ENCODE measurements at regions not wholly inside any gene's neighbourhood (a gene's known extent, or its start where the extent isn't known, plus 50 kb on each side); places are given as distances from the start of the nearest gene placed in this dataset.

- H3K27ac Mint-ChIP-seq = no peak overlapping the region
- H3K4me3 Mint-ChIP-seq = no peak overlapping the region
- H3K4me1 Mint-ChIP-seq = peaks cover 0 to 2% of the 10 kb centered on the region in 2 donors
- H3K9me3 Mint-ChIP-seq = peaks cover 0 to 10% (median 1%) of the 10 kb centered on the region in 6 donors
- H3K36me3 Mint-ChIP-seq = no peaks in the 10 kb centered on the region
- peaks cover 0 to 2% (median 0%) of the 10 kb centered on the region in 3 donors for H3K27me3 Mint-ChIP-seq (ENCODE audit: low read depth in 3 of 3)
- no peak for DNase-seq
Measured at GRCh38 chr5:125393221-125393815, 646.9 kb upstream of the ZNF608 start.

- Mint-ChIP-seq H3K4me3 (no peak overlapping the region), H3K27ac (no peak overlapping the region), H3K36me3 (no peaks in the 10 kb centered on the region), H3K27me3 (ENCODE audit: low read depth in 3 of 3) (peaks cover 0 to 2% (median 0%) of the 10 kb centered on the region in 3 donors), H3K4me1 (peaks cover 0 to 2% of the 10 kb centered on the region in 2 donors), H3K9me3 (peaks cover 0 to 10% (median 1%) of the 10 kb centered on the region in 6 donors)
- no peak for DNase-seq
Measured at GRCh38 chr5:125394661-125395280, 648.3 kb upstream of the ZNF608 start.

- Mint-ChIP-seq H3K36me3 (no peaks in the 10 kb centered on the region), H3K4me1 (peaks cover 0 to 2% of the 10 kb centered on the region in 2 donors), H3K27ac (no peak overlapping the region), H3K27me3 (ENCODE audit: low read depth in 3 of 3) (no peaks in the 10 kb centered on the region), H3K4me3 (no peak overlapping the region), H3K9me3 (peaks cover 0 to 10% (median 1%) of the 10 kb centered on the region in 6 donors)
- DNase-seq = no peak
Measured at GRCh38 chr5:125396462-125396861, 650.0 kb upstream of the ZNF608 start.

- H3K9me3 Mint-ChIP-seq = peaks cover 0 to 10% (median 1%) of the 10 kb centered on the region in 6 donors
- no peak for DNase-seq
- H3K4me1 Mint-ChIP-seq = peaks cover 0 to 2% of the 10 kb centered on the region in 2 donors
- no peaks in the 10 kb centered on the region for H3K36me3 Mint-ChIP-seq
- H3K27me3 Mint-ChIP-seq (ENCODE audit: low read depth in 3 of 3) = peaks cover 0 to under 1% (median 0%) of the 10 kb centered on the region in 3 donors
- H3K27ac Mint-ChIP-seq = no peak overlapping the region
- H3K4me3 Mint-ChIP-seq = no peak overlapping the region
Measured at GRCh38 chr5:125398466-125398865, 652.0 kb upstream of the ZNF608 start.

- H3K27me3 Mint-ChIP-seq (ENCODE audit: low read depth in 3 of 3) = peaks cover 0 to 2% (median 0%) of the 10 kb centered on the region in 3 donors
- DNase-seq = no peak
- no peaks in the 10 kb centered on the region for H3K4me1 Mint-ChIP-seq
- peaks cover 0 to 5% (median 1%) of the 10 kb centered on the region in 6 donors for H3K9me3 Mint-ChIP-seq
- H3K36me3 Mint-ChIP-seq = no peaks in the 10 kb centered on the region
- no peak overlapping the region for H3K27ac Mint-ChIP-seq
- H3K4me3 Mint-ChIP-seq = no peak overlapping the region
Measured at GRCh38 chr5:125399885-125400284, 653.4 kb upstream of the ZNF608 start.

- Mint-ChIP-seq H3K9me3 (peaks cover 0 to 5% (median 0%) of the 10 kb centered on the region in 6 donors), H3K27me3 (ENCODE audit: low read depth in 3 of 3) (peaks cover 0 to 2% (median 0%) of the 10 kb centered on the region in 3 donors), H3K4me1 (no peaks in the 10 kb centered on the region), H3K36me3 (no peaks in the 10 kb centered on the region), H3K27ac (no peak overlapping the region), H3K4me3 (no peak overlapping the region)
- no peak for DNase-seq
Measured at GRCh38 chr5:125401724-125402622, 655.5 kb upstream of the ZNF608 start.

GRCh38 chr5:125402787-125403186, 656.3 kb upstream of the ZNF608 start:
- Mint-ChIP-seq H3K27ac (no peak overlapping the region), H3K9me3 (peaks cover 0 to 9% (median 0%) of the 10 kb centered on the region in 6 donors), H3K4me3 (no peak overlapping the region), H3K27me3 (ENCODE audit: low read depth in 3 of 3) (peaks cover 0 to 2% (median 0%) of the 10 kb centered on the region in 3 donors), H3K36me3 (no peaks in the 10 kb centered on the region), H3K4me1 (no peaks in the 10 kb centered on the region)
- no peak for DNase-seq

- Mint-ChIP-seq H3K4me1 (peaks cover 0 to 7% of the 10 kb centered on the region in 2 donors), H3K27ac (no peak overlapping the region), H3K9me3 (peaks cover 0 to 9% (median 0%) of the 10 kb centered on the region in 6 donors), H3K36me3 (no peaks in the 10 kb centered on the region), H3K27me3 (ENCODE audit: low read depth in 3 of 3) (peaks cover 0 to 2% (median 0%) of the 10 kb centered on the region in 3 donors), H3K4me3 (no peak overlapping the region)
- DNase-seq = no peak
Measured at GRCh38 chr5:125404056-125404455, 657.6 kb upstream of the ZNF608 start.

- Mint-ChIP-seq H3K9me3 (peaks cover 0 to 4% (median 0%) of the 10 kb centered on the region in 6 donors), H3K4me1 (peaks cover 0 to 7% of the 10 kb centered on the region in 2 donors), H3K27ac (no peak overlapping the region), H3K27me3 (ENCODE audit: low read depth in 3 of 3) (no peaks in the 10 kb centered on the region), H3K4me3 (no peak overlapping the region), H3K36me3 (no peaks in the 10 kb centered on the region)
- no peak for DNase-seq
Measured at GRCh38 chr5:125408448-125409233, 662.2 kb upstream of the ZNF608 start.

GRCh38 chr5:125409234-125409860, 662.9 kb upstream of the ZNF608 start:
- H3K27me3 Mint-ChIP-seq (ENCODE audit: low read depth in 3 of 3) = no peaks in the 10 kb centered on the region
- H3K36me3 Mint-ChIP-seq = no peaks in the 10 kb centered on the region
- no peak for DNase-seq
- H3K4me3 Mint-ChIP-seq = no peak overlapping the region
- H3K4me1 Mint-ChIP-seq = peaks cover 0 to 7% of the 10 kb centered on the region in 2 donors
- H3K27ac Mint-ChIP-seq = no peak overlapping the region
- H3K9me3 Mint-ChIP-seq = peaks cover 0 to 4% (median 0%) of the 10 kb centered on the region in 6 donors

- Mint-ChIP-seq H3K27me3 (ENCODE audit: low read depth in 3 of 3) (no peaks in the 10 kb centered on the region), H3K36me3 (no peaks in the 10 kb centered on the region), H3K4me1 (peaks cover 0 to 7% of the 10 kb centered on the region in 2 donors), H3K9me3 (peaks cover 0 to 4% (median 0%) of the 10 kb centered on the region in 6 donors), H3K27ac (no peak overlapping the region), H3K4me3 (no peak overlapping the region)
- DNase-seq = no peak
Measured at GRCh38 chr5:125409861-125410536, 663.6 kb upstream of the ZNF608 start.

- Mint-ChIP-seq H3K27ac (no peak overlapping the region), H3K36me3 (no peaks in the 10 kb centered on the region), H3K27me3 (ENCODE audit: low read depth in 3 of 3) (no peaks in the 10 kb centered on the region), H3K4me3 (no peak overlapping the region), H3K4me1 (peaks cover 0 to 7% of the 10 kb centered on the region in 2 donors), H3K9me3 (peaks cover 0 to 4% (median 0%) of the 10 kb centered on the region in 6 donors)
- DNase-seq = no peak
Measured at GRCh38 chr5:125410537-125411070, 664.2 kb upstream of the ZNF608 start.
